Esophagus muscularis mucosa (tissue), 3 donors: ENCODE measurements at regions not wholly inside any gene's neighbourhood (a gene's known extent, or its start where the extent isn't known, plus 50 kb on each side); places are given as distances from the start of the nearest gene placed in this dataset.

Experiments used
- CTCF ChIP-seq, 3 experiments: fragments of 200-600 bp in 2 of 3; fragments of 450-650 bp in 1 of 3; sonication (generic) in 2 of 3; IDR thresholded peaks; one replicate each; pipeline ENCODE4 v1.5.1; 2017 to 2019; ENCODE audit warnings: antibody characterized with exemption in 3 of 3, mild to moderate bottlenecking in 2 of 3, moderate library complexity in 1 of 3
- POLR2AphosphoS5 ChIP-seq, 2 donors: sonication (generic); formaldehyde crosslinking; IDR thresholded peaks; one replicate each; pipeline ENCODE4 v1.6.1; 2017; ENCODE audit warnings: antibody characterized with exemption in 2 of 2

GRCh38 chr2:125397535-125398251 lies 1258.3 kb upstream of the GYPC start:
- no peak for TF ChIP-seq CTCF (IDR thresholded peaks at IDR 0.05)
- TF ChIP-seq POLR2AphosphoS5 (IDR thresholded peaks at IDR 0.05): no peak
